ENCODE measurements at regions not wholly inside any gene's neighbourhood (a gene's known extent, or its start where the extent isn't known, plus 50 kb on each side); places are given as distances from the start of the nearest gene placed in this dataset.

DNA sequence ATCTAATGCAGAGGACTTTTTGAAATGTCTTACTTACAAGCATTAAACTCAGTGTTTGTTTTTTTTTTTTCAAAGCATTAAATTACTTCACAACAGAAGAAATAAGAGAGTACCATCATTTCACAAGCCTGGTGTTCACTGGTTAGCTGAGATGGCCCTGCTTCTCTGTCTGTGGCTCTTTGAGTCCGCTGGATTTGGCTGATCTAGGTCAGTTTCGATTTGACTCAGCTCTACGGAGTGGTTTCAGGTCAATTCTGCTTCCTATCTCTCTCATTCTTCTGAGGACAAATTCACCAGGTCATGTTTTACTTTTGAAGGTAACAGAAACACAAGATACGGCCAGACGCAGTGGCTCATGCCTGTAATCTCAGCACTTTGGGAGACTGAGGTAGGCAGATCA lies 1066.1 kb downstream of the FLRT2 start:
- no peak for DNase-seq (ENCODE audit: low spot score)
- no peak overlapping the region for H3K4me3 Mint-ChIP-seq (ENCODE audit: unreplicated experiment)
- TF ChIP-seq, protein P1, sequence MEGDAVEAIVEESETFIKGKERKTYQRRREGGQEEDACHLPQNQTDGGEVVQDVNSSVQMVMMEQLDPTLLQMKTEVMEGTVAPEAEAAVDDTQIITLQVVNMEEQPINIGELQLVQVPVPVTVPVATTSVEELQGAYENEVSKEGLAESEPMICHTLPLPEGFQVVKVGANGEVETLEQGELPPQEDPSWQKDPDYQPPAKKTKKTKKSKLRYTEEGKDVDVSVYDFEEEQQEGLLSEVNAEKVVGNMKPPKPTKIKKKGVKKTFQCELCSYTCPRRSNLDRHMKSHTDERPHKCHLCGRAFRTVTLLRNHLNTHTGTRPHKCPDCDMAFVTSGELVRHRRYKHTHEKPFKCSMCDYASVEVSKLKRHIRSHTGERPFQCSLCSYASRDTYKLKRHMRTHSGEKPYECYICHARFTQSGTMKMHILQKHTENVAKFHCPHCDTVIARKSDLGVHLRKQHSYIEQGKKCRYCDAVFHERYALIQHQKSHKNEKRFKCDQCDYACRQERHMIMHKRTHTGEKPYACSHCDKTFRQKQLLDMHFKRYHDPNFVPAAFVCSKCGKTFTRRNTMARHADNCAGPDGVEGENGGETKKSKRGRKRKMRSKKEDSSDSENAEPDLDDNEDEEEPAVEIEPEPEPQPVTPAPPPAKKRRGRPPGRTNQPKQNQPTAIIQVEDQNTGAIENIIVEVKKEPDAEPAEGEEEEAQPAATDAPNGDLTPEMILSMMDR (IDR thresholded peaks at IDR 0.05; ENCODE audit: unreplicated experiment): no peak
- no peaks in the 10 kb centered on the region for H3K4me1 Mint-ChIP-seq (ENCODE audit: unreplicated experiment)
- no peak overlapping the region for H3K27ac Mint-ChIP-seq (ENCODE audit: unreplicated experiment)
- H3K9me3 Mint-ChIP-seq (ENCODE audit: unreplicated experiment): no peaks in the 10 kb centered on the region
- no peaks in the 10 kb centered on the region for H3K36me3 Mint-ChIP-seq (ENCODE audit: low read depth, unreplicated experiment)
- no peaks in the 10 kb centered on the region for H3K27me3 Mint-ChIP-seq (ENCODE audit: unreplicated experiment)

DNA sequence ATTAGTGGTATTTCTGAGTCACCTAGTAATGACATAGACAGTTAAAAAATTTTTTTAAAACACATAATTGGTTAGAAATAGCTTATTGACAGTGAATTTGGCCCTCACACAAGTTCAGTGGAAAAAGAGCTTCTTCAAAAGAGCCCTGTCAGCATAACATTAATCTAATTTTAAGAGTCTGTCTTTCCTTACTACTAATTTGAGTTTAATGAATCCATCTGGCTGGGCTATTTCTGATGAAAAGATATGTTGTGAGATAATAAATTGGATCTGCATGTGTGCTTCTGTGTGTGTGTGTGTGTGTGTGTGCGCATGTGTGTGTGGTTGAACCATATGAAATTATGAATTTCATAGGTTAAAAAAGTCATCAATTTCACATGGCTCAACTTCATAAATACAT lies 1045.2 kb downstream of the FLRT2 start:
- Mint-ChIP-seq H3K27me3 (ENCODE audit: unreplicated experiment) (peaks cover 2% of the 10 kb centered on the region), H3K4me3 (ENCODE audit: unreplicated experiment) (no peak overlapping the region), H3K4me1 (ENCODE audit: unreplicated experiment) (no peaks in the 10 kb centered on the region), H3K27ac (ENCODE audit: unreplicated experiment) (no peak overlapping the region), H3K36me3 (ENCODE audit: low read depth, unreplicated experiment) (no peaks in the 10 kb centered on the region), H3K9me3 (ENCODE audit: unreplicated experiment) (no peaks in the 10 kb centered on the region)
- DNase-seq (ENCODE audit: low spot score): no peak
- TF ChIP-seq, protein P1 (IDR thresholded peaks at IDR 0.05; ENCODE audit: unreplicated experiment): no peak

GRCh38 chr14:86574778-86575129 lies 1044.8 kb downstream of the FLRT2 start:
- Mint-ChIP-seq H3K27me3 (ENCODE audit: unreplicated experiment) (peaks cover 2% of the 10 kb centered on the region), H3K9me3 (ENCODE audit: unreplicated experiment) (no peaks in the 10 kb centered on the region), H3K27ac (ENCODE audit: unreplicated experiment) (no peak overlapping the region), H3K4me1 (ENCODE audit: unreplicated experiment) (no peaks in the 10 kb centered on the region), H3K4me3 (ENCODE audit: unreplicated experiment) (no peak overlapping the region), H3K36me3 (ENCODE audit: low read depth, unreplicated experiment) (no peaks in the 10 kb centered on the region)
- TF ChIP-seq, protein P1 (IDR thresholded peaks at IDR 0.05; ENCODE audit: unreplicated experiment): no peak
- no peak for DNase-seq (ENCODE audit: low spot score)

DNA sequence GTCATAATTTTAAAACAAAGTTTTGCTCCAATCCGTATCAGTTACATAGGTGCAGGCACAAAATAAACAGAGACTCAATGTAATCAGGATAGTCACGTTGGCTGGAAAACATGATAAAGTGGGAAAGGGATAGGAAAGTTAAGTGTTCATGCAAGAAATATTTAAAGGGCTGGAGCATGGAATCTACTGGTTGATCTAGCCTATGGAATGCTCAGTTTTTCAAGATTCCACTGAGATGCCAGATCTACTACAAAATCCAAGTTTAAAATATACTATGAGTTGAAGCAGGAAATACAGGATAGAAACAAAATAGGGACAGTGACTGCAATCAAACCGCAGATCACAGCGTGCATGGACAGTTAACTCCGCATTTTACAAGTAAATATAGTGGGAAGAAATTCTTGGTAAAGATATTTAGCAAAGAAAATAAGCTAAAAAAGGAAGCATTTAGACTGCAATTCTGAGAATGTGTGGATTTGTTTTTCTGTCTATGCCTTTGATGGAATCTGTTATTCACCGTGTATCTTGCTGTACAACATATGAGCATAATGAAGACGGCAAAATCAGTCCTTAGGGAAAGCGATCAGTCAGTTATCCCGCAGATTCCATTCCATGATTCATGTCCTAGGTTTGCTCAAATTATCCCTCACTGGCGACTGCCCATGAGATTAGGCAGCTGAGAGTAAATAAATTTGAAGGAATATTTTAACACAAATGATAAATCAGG lies 1044.3 kb downstream of the FLRT2 start:
- Mint-ChIP-seq H3K4me3 (ENCODE audit: unreplicated experiment) (no peak overlapping the region), H3K27ac (ENCODE audit: unreplicated experiment) (no peak overlapping the region), H3K4me1 (ENCODE audit: unreplicated experiment) (no peaks in the 10 kb centered on the region), H3K9me3 (ENCODE audit: unreplicated experiment) (no peaks in the 10 kb centered on the region), H3K36me3 (ENCODE audit: low read depth, unreplicated experiment) (no peaks in the 10 kb centered on the region), H3K27me3 (ENCODE audit: unreplicated experiment) (peaks cover 2% of the 10 kb centered on the region)
- DNase-seq (ENCODE audit: low spot score): no peak
- TF ChIP-seq, protein P1 (IDR thresholded peaks at IDR 0.05; ENCODE audit: unreplicated experiment): no peak

GRCh38 chr14:86570371-86570770 lies 1040.4 kb downstream of the FLRT2 start:
- no peak for DNase-seq (ENCODE audit: low spot score)
- Mint-ChIP-seq H3K36me3 (ENCODE audit: low read depth, unreplicated experiment) (no peaks in the 10 kb centered on the region), H3K27me3 (ENCODE audit: unreplicated experiment) (no peaks in the 10 kb centered on the region), H3K4me1 (ENCODE audit: unreplicated experiment) (no peaks in the 10 kb centered on the region), H3K4me3 (ENCODE audit: unreplicated experiment) (no peak overlapping the region), H3K9me3 (ENCODE audit: unreplicated experiment) (no peaks in the 10 kb centered on the region), H3K27ac (ENCODE audit: unreplicated experiment) (no peak overlapping the region)
- TF ChIP-seq, protein P1 (IDR thresholded peaks at IDR 0.05; ENCODE audit: unreplicated experiment): no peak
